ENCODE measurements at regions not wholly inside any gene's neighbourhood (a gene's known extent, or its start where the extent isn't known, plus 50 kb on each side); places are given as distances from the start of the nearest gene placed in this dataset.

DNA sequence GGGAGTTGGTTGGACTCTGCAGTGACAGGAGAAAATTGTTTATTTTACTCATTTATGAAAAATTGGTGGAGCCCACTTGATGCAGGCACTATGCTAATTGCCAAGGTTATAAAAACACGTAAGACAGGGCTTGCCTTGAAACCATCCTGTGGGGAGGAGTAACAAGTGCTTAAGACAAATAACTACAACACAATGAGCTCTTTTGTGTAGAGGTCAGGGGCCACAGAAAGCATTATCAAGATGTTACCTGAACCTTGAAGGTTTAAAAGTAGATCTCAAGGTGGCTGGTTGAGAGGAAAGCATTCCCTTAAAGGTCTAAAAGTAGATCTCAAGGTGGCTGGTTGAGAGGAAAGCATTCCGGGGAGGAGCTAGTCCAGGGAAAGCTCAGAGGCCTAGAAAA, 381.8 kb upstream of the POU3F3 start:
- no peak overlapping the region for H3K27ac ChIP-seq (ENCODE audit: extremely low read length, insufficient read depth, low read length)
- no peak overlapping the region for H3K4me3 ChIP-seq (replicated peaks in 1 of 3; ENCODE audit: insufficient read depth in 1 of 3, low read depth in 2 of 3, low read length in 3 of 3)
- H3K36me3 ChIP-seq (replicated peaks in 1 of 2; ENCODE audit: control insufficient read depth in 1 of 2, insufficient read depth in 2 of 2, low read length in 2 of 2): no peaks in the 10 kb centered on the region
- DNase-seq (ENCODE audit: low spot score) (no peak), ATAC-seq (no peak), FAIRE-seq (no peak)
- no peak overlapping the region for H2AFZ ChIP-seq (ENCODE audit: low read length)
- POLR2A ChIA-PET: no interaction called here
- H4K20me1 ChIP-seq (ENCODE audit: insufficient read depth, low read length): no peaks in the 10 kb centered on the region
- WGBS (ENCODE audit: low lambda C conversion rate): 78% methylated on average over 2 of the region's 2 CpGs
- CTCF ChIA-PET (ENCODE audit: low intra/inter-chr PET ratio, low total read pairs): no interaction called here
- BruUV-seq (replicated peaks): no TSS peak
- intact Hi-C loops (cut with micrococcal nuclease; ENCODE audit: unreplicated experiment): no loop called here
- in situ Hi-C loops (cut with HindIII; ENCODE audit: extremely low pct_ligation_motif_present, low pct_unique_long_range_greater_than_20kb): no loop called here
- H3K9ac ChIP-seq (ENCODE audit: insufficient read depth, low read depth, low read length): no peak overlapping the region
- H3K27me3 ChIP-seq (ENCODE audit: control insufficient read depth in 1 of 2, insufficient read depth in 2 of 2, low read length in 2 of 2): no peaks in the 10 kb centered on the region
- H3K79me2 ChIP-seq (ENCODE audit: insufficient read depth, low read length): no peaks in the 10 kb centered on the region
- TF ChIP-seq MEIS1 (CRISPR knock-in tag; IDR thresholded peaks at IDR 0.05; ENCODE audit: borderline replicate concordance): no peak
- no peak for TF ChIP-seq U2AF2 (IDR thresholded peaks at IDR 0.05; ENCODE audit: low read depth, low read length)
- TF ChIP-seq, protein P1, sequence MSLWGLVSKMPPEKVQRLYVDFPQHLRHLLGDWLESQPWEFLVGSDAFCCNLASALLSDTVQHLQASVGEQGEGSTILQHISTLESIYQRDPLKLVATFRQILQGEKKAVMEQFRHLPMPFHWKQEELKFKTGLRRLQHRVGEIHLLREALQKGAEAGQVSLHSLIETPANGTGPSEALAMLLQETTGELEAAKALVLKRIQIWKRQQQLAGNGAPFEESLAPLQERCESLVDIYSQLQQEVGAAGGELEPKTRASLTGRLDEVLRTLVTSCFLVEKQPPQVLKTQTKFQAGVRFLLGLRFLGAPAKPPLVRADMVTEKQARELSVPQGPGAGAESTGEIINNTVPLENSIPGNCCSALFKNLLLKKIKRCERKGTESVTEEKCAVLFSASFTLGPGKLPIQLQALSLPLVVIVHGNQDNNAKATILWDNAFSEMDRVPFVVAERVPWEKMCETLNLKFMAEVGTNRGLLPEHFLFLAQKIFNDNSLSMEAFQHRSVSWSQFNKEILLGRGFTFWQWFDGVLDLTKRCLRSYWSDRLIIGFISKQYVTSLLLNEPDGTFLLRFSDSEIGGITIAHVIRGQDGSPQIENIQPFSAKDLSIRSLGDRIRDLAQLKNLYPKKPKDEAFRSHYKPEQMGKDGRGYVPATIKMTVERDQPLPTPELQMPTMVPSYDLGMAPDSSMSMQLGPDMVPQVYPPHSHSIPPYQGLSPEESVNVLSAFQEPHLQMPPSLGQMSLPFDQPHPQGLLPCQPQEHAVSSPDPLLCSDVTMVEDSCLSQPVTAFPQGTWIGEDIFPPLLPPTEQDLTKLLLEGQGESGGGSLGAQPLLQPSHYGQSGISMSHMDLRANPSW (CRISPR knock-in tag; IDR thresholded peaks at IDR 0.05; ENCODE audit: borderline replicate concordance): no peak
- TF ChIP-seq, protein P2, sequence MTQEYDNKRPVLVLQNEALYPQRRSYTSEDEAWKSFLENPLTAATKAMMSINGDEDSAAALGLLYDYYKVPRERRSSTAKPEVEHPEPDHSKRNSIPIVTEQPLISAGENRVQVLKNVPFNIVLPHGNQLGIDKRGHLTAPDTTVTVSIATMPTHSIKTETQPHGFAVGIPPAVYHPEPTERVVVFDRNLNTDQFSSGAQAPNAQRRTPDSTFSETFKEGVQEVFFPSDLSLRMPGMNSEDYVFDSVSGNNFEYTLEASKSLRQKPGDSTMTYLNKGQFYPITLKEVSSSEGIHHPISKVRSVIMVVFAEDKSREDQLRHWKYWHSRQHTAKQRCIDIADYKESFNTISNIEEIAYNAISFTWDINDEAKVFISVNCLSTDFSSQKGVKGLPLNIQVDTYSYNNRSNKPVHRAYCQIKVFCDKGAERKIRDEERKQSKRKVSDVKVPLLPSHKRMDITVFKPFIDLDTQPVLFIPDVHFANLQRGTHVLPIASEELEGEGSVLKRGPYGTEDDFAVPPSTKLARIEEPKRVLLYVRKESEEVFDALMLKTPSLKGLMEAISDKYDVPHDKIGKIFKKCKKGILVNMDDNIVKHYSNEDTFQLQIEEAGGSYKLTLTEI (CRISPR knock-in tag; conservative IDR thresholded peaks at IDR 0.05): no peak
- TF ChIP-seq, protein P3, sequence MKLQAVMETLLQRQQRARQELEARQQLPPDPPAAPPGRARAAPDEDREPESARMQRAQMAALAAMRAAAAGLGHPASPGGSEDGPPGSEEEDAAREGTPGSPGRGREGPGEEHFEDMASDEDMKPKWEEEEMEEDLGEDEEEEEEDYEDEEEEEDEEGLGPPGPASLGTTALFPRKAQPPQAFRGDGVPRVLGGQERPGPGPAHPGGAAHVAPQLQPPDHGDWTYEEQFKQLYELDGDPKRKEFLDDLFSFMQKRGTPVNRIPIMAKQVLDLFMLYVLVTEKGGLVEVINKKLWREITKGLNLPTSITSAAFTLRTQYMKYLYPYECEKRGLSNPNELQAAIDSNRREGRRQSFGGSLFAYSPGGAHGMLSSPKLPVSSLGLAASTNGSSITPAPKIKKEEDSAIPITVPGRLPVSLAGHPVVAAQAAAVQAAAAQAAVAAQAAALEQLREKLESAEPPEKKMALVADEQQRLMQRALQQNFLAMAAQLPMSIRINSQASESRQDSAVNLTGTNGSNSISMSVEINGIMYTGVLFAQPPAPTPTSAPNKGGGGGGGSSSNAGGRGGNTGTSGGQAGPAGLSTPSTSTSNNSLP (IDR thresholded peaks at IDR 0.05; ENCODE audit: low read depth, low read length): no peak
- TF ChIP-seq ZNF660 (CRISPR knock-in tag; IDR thresholded peaks at IDR 0.05; ENCODE audit: borderline replicate concordance, low read depth): no peak
- no peak for TF ChIP-seq ZFP37 (CRISPR knock-in tag; IDR thresholded peaks at IDR 0.05; ENCODE audit: borderline replicate concordance)
- TF ChIP-seq KDM5A (IDR thresholded peaks at IDR 0.05; ENCODE audit: borderline replicate concordance, low read length): no peak
- no peak for TF ChIP-seq KDM6A (CRISPR knock-in tag; IDR thresholded peaks at IDR 0.05; ENCODE audit: low read depth)
- TF ChIP-seq HNF4G (IDR thresholded peaks at IDR 0.05; ENCODE audit: borderline replicate concordance, low read depth, low read length): no peak
- no peak for TF ChIP-seq HNF4G (CRISPR knock-in tag; IDR thresholded peaks at IDR 0.05; ENCODE audit: borderline replicate concordance, low read depth)
- no peak for TF ChIP-seq ZNF629 (CRISPR knock-in tag; conservative IDR thresholded peaks at IDR 0.05)
- no peak for TF ChIP-seq XBP1 (CRISPR knock-in tag; IDR thresholded peaks at IDR 0.05)
- TF ChIP-seq, protein P4, sequence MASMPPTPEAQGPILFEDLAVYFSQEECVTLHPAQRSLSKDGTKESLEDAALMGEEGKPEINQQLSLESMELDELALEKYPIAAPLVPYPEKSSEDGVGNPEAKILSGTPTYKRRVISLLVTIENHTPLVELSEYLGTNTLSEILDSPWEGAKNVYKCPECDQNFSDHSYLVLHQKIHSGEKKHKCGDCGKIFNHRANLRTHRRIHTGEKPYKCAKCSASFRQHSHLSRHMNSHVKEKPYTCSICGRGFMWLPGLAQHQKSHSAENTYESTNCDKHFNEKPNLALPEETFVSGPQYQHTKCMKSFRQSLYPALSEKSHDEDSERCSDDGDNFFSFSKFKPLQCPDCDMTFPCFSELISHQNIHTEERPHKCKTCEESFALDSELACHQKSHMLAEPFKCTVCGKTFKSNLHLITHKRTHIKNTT (CRISPR knock-in tag; IDR thresholded peaks at IDR 0.05): no peak
- TF ChIP-seq, protein P5, sequence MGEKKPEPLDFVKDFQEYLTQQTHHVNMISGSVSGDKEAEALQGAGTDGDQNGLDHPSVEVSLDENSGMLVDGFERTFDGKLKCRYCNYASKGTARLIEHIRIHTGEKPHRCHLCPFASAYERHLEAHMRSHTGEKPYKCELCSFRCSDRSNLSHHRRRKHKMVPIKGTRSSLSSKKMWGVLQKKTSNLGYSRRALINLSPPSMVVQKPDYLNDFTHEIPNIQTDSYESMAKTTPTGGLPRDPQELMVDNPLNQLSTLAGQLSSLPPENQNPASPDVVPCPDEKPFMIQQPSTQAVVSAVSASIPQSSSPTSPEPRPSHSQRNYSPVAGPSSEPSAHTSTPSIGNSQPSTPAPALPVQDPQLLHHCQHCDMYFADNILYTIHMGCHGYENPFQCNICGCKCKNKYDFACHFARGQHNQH (CRISPR knock-in tag; IDR thresholded peaks at IDR 0.05): no peak
- TF ChIP-seq ZNF282 (IDR thresholded peaks at IDR 0.05; ENCODE audit: partially characterized antibody): no peak
- peaks cover 34% of the 10 kb centered on the region for H3K4me1 ChIP-seq (ENCODE audit: insufficient read depth, low read length)
- H3K9me3 ChIP-seq (ENCODE audit: low read length): no peaks in the 10 kb centered on the region
- no peak overlapping the region for H3K4me2 ChIP-seq (ENCODE audit: low read depth, low read length)

All from HepG2 (cell line).